ENCODE measurements at regions not wholly inside any gene's neighbourhood (a gene's known extent, or its start where the extent isn't known, plus 50 kb on each side); places are given as distances from the start of the nearest gene placed in this dataset.

DNA sequence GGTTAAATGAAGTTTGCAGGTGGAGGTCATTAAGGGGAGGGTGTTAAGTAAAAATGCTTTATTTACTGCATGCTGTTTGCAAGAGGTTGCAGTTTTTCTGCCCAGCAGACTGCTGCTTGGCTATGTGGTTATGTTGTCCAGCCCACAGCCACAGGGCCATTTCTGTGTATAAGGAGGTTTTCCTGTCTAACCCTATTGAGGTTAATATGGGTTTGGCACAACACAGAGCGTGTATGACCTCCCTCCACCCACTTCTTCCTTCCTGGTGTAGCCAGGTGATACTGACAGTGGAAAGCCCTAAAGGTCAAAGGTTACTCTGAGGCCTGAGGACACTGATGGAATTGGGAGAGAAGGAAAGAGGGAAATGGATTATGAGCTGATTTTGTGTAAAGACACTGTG lies 253.7 kb upstream of the PWP1 start (continued):
- TF ChIP-seq, protein P1, sequence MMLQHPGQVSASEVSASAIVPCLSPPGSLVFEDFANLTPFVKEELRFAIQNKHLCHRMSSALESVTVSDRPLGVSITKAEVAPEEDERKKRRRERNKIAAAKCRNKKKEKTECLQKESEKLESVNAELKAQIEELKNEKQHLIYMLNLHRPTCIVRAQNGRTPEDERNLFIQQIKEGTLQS (IDR thresholded peaks at IDR 0.05; ENCODE audit: insufficient read depth, low read depth, low read length), result no peak
- TF ChIP-seq POLR2AphosphoS5 (IDR thresholded peaks at IDR 0.05; ENCODE audit: low read depth, low read length) (no peak), CHD2 (IDR thresholded peaks at IDR 0.05; ENCODE audit: low read length) (no peak)

Data from H1 (cell line).